K562 (cell line): ENCODE measurements at regions not wholly inside any gene's neighbourhood (a gene's known extent, or its start where the extent isn't known, plus 50 kb on each side); places are given as distances from the start of the nearest gene placed in this dataset.

Source experiments
- ATAC-seq: fragments of 200-7000 bp; cut with Tn5 transposase; 3 replicates; pipeline ENCODE4 v1.9.1; 2020; ENCODE audit warnings: moderate library complexity
- BruUV-seq: library from RNA; stranded (reverse); fragments of 400-500 nt; replicated peaks from 2 replicates; lab custom pipeline; 2021; lab: Mats Ljungman, UMichigan
- CTCF ChIA-PET: fragments of 300-600 bp; formaldehyde crosslinking; extraction: SDS; loops from one replicate; lab custom pipeline; 2021; ENCODE audit warnings: low intra/inter-chr PET ratio; lab: Yijun Ruan, JAX
- POLR2A ChIA-PET: fragments of 300-600, 350-650 bp; sonication (Branson Sonifier 250); formaldehyde crosslinking; extraction: SDS; loops from one replicate; lab custom pipeline; 2021; ENCODE audit warnings: antibody characterized with exemption, inconsistent platforms; lab: Yijun Ruan, JAX
- DNase-seq, 4 experiments: peaks; one replicate each; pipeline versions ENCODE4 v3.0.0 to v3.0.0-alpha.2; 2011 to 2018; ENCODE audit warnings: low spot score in 3 of 4, mixed read lengths in 3 of 4; ENCODE audit errors: extremely low read depth in 1 of 4
- FAIRE-seq: peaks from 2 replicates; lab custom pipeline; 2011; peaks lifted over from hg19 to GRCh38; lab: Jason Lieb, UNC
- H2AFZ ChIP-seq: 2 replicates; pipeline ENCODE4 v1.6.0; 2011; ENCODE audit warnings: low read depth, low read length, control low read depth, inconsistent platforms
- H3K27ac ChIP-seq: fragments of 200-600 bp; 3 replicates; pipeline ENCODE4 v1.8.0; 2011; ENCODE audit warnings: low read depth, mild to moderate bottlenecking, control low read depth, inconsistent platforms, low read length, moderate library complexity, mixed read lengths; ENCODE audit errors: extremely low read depth
- H3K27me3 ChIP-seq, 2 experiments: fragments of 300-600 bp in 1 of 2; 2 replicates in 1 of 2; 3 replicates in 1 of 2; pipeline versions ENCODE4 v1.6.0 to v1.8.0; 2011; ENCODE audit warnings: inconsistent platforms in 2 of 2, low read length in 2 of 2, mild to moderate bottlenecking in 1 of 2, mixed read lengths in 1 of 2, moderate library complexity in 1 of 2; ENCODE audit not compliant: control insufficient read depth in 2 of 2, insufficient read depth in 2 of 2
- H3K36me3 ChIP-seq: fragments of 300-600 bp; 3 replicates; pipeline ENCODE4 v1.8.0; 2011; ENCODE audit warnings: mild to moderate bottlenecking, low read length, inconsistent platforms; ENCODE audit not compliant: control insufficient read depth, insufficient read depth
- H3K4me1 ChIP-seq, 2 experiments: fragments of 200-600 bp in 1 of 2; replicated peaks in 1 of 2; 2 replicates in 1 of 2; 3 replicates in 1 of 2; pipeline versions ENCODE4 v1.5.1 to v1.8.0; 2011; ENCODE audit warnings: inconsistent platforms in 2 of 2, low read length in 2 of 2, mild to moderate bottlenecking in 1 of 2, mixed read lengths in 1 of 2, moderate library complexity in 1 of 2; ENCODE audit not compliant: control insufficient read depth in 2 of 2, insufficient read depth in 2 of 2
- H3K4me2 ChIP-seq: 2 replicates; pipeline ENCODE4 v1.6.1; 2011; ENCODE audit warnings: low read length, control low read depth, inconsistent platforms, mixed read lengths; ENCODE audit not compliant: insufficient read depth
- H3K4me3 ChIP-seq: fragments of 200-600 bp; sonication (generic), shearing (Covaris generic); 2 replicates; pipeline ENCODE4 v1.5.1; 2016; ENCODE audit warnings: control low read depth, inconsistent platforms
- H3K79me2 ChIP-seq: fragments of 200-600 bp; 3 replicates; pipeline ENCODE4 v1.8.0; 2011; ENCODE audit warnings: low read length, inconsistent platforms; ENCODE audit not compliant: control insufficient read depth, insufficient read depth
- H3K9ac ChIP-seq, 2 experiments: 2 replicates each; pipeline versions ENCODE4 v1.6.0 to v1.6.1; 2011; ENCODE audit warnings: low read depth in 2 of 2, low read length in 2 of 2, control low read depth in 1 of 2, inconsistent platforms in 1 of 2, mild to moderate bottlenecking in 1 of 2, mixed read lengths in 1 of 2; ENCODE audit not compliant: insufficient read depth in 1 of 2
- H3K9me1 ChIP-seq: one replicate; pipeline ENCODE4 v1.6.0; 2011; ENCODE audit warnings: inconsistent platforms, mild to moderate bottlenecking, low read length, moderate library complexity; ENCODE audit not compliant: control insufficient read depth, insufficient read depth
- H3K9me3 ChIP-seq: replicated peaks from 2 replicates; pipeline ENCODE4 v1.5.1; 2011; ENCODE audit warnings: low read depth, low read length, inconsistent platforms; ENCODE audit not compliant: control insufficient read depth, insufficient read depth
- H4K20me1 ChIP-seq: replicated peaks from 2 replicates; pipeline ENCODE4 v1.6.1; 2011; ENCODE audit warnings: low read length, inconsistent platforms, mixed read lengths; ENCODE audit not compliant: control insufficient read depth, insufficient read depth
- EGR1 ChIP-seq: fragments of 450-650 bp; conservative IDR thresholded peaks from 2 replicates; pipeline ENCODE4 v1.6.1; 2017; ENCODE audit warnings: mild to moderate bottlenecking
- ESRRA ChIP-seq: fragments of 450-650 bp; IDR thresholded peaks from 2 replicates; pipeline ENCODE4 v1.6.1; 2014; ENCODE audit warnings: low read depth, mild to moderate bottlenecking, moderate library complexity, borderline replicate concordance
- ETV5 ChIP-seq: sonication (generic); formaldehyde crosslinking; IDR thresholded peaks from 2 replicates; pipeline ENCODE4 v1.4.0; 2020; ENCODE audit warnings: low read depth, mild to moderate bottlenecking, missing genetic modification reagents
- HIVEP1 ChIP-seq: fragments of 250-450 bp; sonication (Bioruptor Pico); IDR thresholded peaks from 2 replicates; pipeline ENCODE4 v1.4.0; 2020; ENCODE audit warnings: mild to moderate bottlenecking
- NFIX ChIP-seq: fragments of 250-450 bp; sonication (Bioruptor Pico); IDR thresholded peaks from 2 replicates; pipeline ENCODE4 v1.4.0; 2020; ENCODE audit warnings: low read depth, mild to moderate bottlenecking, moderate library complexity
- PCBP1 ChIP-seq: fragments of 200-400 bp; formaldehyde crosslinking; IDR thresholded peaks from 2 replicates; pipeline ENCODE4 v1.6.1; 2018; ENCODE audit warnings: mild to moderate bottlenecking, low read depth, low read length; ENCODE audit not compliant: poor library complexity, severe bottlenecking
- RBBP5 ChIP-seq: fragments of 200-600 bp; sonication (generic); IDR thresholded peaks from 2 replicates; pipeline ENCODE4 v1.6.1; 2012; ENCODE audit warnings: borderline replicate concordance, mild to moderate bottlenecking, low read length, control low read depth, inconsistent platforms; ENCODE audit not compliant: insufficient read depth, poor library complexity, severe bottlenecking
- RHOXF2B ChIP-seq: fragments of 250-450 bp; sonication (Bioruptor Pico); conservative IDR thresholded peaks from 2 replicates; pipeline ENCODE4 v1.5.1; 2021
- SAFB2 ChIP-seq: fragments of 200-400 bp; formaldehyde crosslinking; IDR thresholded peaks from 2 replicates; pipeline ENCODE4 v1.6.1; 2018; ENCODE audit warnings: borderline replicate concordance, low read length, low read depth, moderate library complexity; ENCODE audit not compliant: severe bottlenecking
- SRF ChIP-seq, 2 experiments: fragments of 250-450, 450-650 bp in 1 of 2; sonication (Bioruptor Pico) in 1 of 2; sonication (generic) in 1 of 2; formaldehyde crosslinking; IDR thresholded peaks; 2 replicates each; pipeline versions ENCODE4 v1.5.0 to v1.5.1; 2020 to 2022; ENCODE audit warnings: mild to moderate bottlenecking in 1 of 2, missing genetic modification reagents in 1 of 2
- ZBED1 ChIP-seq: IDR thresholded peaks from 2 replicates; pipeline ENCODE4 v1.6.1; 2014
- ZC3H4 ChIP-seq: sonication (generic); formaldehyde crosslinking; IDR thresholded peaks from 2 replicates; pipeline ENCODE4 v1.9.0; 2021; ENCODE audit warnings: missing genetic modification reagents, borderline replicate concordance
- ZNF717 ChIP-seq: fragments of 250-450 bp; sonication (Bioruptor Pico); IDR thresholded peaks from 2 replicates; pipeline ENCODE4 v1.5.0; 2021
- ZNF778 ChIP-seq: fragments of 450-650 bp; formaldehyde crosslinking; IDR thresholded peaks from 2 replicates; pipeline ENCODE4 v1.4.0; 2020; ENCODE audit warnings: mild to moderate bottlenecking, moderate library complexity
- WGBS: fragments of 100-300 bp; shearing (Covaris generic); methylation state at CpG from one replicate; pipeline ENCODE4 v1.1.6; 2016; ENCODE audit warnings: low coverage, mixed read lengths; ENCODE audit not compliant: insufficient coverage; ENCODE audit errors: missing lambda C conversion rate; 5-methylcytosine and 5-hydroxymethylcytosine counted together
- in situ Hi-C: fragments of 300-500 bp; cut with MboI; formaldehyde crosslinking; loops from 4 replicates; pipeline ENCODE4 v1.15.0; 2018; ENCODE audit warnings: inconsistent platforms, mixed read lengths
- intact Hi-C: fragments of 100-400 bp; cut with micrococcal nuclease; formaldehyde crosslinking; loops from 2 replicates; pipeline ENCODE4 v1.14.2; 2022
- TF ChIP-seq, protein P1 (sequence below): fragments of 250-450 bp; sonication (Bioruptor Pico); IDR thresholded peaks from 2 replicates; pipeline ENCODE4 v1.9.0; 2021; ENCODE audit warnings: mild to moderate bottlenecking, inconsistent platforms
- TF ChIP-seq, protein P2 (sequence below): fragments of 250-450 bp; sonication (Bioruptor Pico); IDR thresholded peaks from 2 replicates; pipeline ENCODE4 v1.5.0; 2022; ENCODE audit warnings: mild to moderate bottlenecking

DNA sequence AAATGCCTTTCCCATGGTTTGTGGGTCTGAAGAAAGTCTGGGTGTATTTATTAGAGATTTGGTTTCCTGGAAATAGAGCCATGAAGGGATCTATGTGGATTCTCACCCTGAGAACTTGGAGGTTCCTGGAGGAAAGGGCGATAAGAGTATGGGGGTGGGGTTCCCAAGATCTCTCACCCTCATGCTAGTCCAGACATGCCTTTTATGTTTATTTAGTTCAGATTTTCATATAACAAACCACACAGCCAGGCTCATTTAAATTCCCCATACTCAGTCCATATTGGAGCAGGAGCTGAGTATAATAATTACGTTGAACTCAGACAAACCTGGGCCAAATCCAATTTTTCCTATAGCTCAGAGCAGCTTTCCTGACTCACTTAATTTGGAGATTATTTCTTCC lies 566.6 kb downstream of the GOLGA6L6 start:
- ChIA-PET CTCF (no interaction called here), POLR2A (no interaction called here)
- Histone ChIP-seq H3K27me3 (no peaks in the 10 kb centered on the region), H3K4me2 (no peak overlapping the region), H3K79me2 (no peaks in the 10 kb centered on the region), H3K4me3 (no peak overlapping the region), H3K4me1 (no peaks in the 10 kb centered on the region), H3K9me1 (no peaks in the 10 kb centered on the region), H3K27ac (no peak overlapping the region), H3K9ac (no peak overlapping the region), H2AFZ (no peak overlapping the region), H3K36me3 (no peaks in the 10 kb centered on the region), H3K9me3 (no peaks in the 10 kb centered on the region), H4K20me1 (no peaks in the 10 kb centered on the region)
- intact Hi-C loops (no loop called here), in situ Hi-C loops (no loop called here)
- no TSS peak for BruUV-seq
- DNase-seq: no peak
- ATAC-seq: no peak
- TF ChIP-seq ZNF717 (no peak), EGR1 (no peak), SAFB2 (no peak), SRF (CRISPR knock-in tag; IDR thresholded peaks at IDR 0.05) (no peak), PCBP1 (no peak), ZNF778 (CRISPR knock-in tag) (no peak), ESRRA (no peak), HIVEP1 (CRISPR knock-in tag) (no peak), RHOXF2B (CRISPR knock-in tag) (no peak), ZC3H4 (no peak), ETV5 (CRISPR knock-in tag) (no peak), RBBP5 (no peak), NFIX (no peak), ZBED1 (no peak)
- TF ChIP-seq, protein P1, sequence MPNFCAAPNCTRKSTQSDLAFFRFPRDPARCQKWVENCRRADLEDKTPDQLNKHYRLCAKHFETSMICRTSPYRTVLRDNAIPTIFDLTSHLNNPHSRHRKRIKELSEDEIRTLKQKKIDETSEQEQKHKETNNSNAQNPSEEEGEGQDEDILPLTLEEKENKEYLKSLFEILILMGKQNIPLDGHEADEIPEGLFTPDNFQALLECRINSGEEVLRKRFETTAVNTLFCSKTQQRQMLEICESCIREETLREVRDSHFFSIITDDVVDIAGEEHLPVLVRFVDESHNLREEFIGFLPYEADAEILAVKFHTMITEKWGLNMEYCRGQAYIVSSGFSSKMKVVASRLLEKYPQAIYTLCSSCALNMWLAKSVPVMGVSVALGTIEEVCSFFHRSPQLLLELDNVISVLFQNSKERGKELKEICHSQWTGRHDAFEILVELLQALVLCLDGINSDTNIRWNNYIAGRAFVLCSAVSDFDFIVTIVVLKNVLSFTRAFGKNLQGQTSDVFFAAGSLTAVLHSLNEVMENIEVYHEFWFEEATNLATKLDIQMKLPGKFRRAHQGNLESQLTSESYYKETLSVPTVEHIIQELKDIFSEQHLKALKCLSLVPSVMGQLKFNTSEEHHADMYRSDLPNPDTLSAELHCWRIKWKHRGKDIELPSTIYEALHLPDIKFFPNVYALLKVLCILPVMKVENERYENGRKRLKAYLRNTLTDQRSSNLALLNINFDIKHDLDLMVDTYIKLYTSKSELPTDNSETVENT: no peak
- TF ChIP-seq, protein P2, sequence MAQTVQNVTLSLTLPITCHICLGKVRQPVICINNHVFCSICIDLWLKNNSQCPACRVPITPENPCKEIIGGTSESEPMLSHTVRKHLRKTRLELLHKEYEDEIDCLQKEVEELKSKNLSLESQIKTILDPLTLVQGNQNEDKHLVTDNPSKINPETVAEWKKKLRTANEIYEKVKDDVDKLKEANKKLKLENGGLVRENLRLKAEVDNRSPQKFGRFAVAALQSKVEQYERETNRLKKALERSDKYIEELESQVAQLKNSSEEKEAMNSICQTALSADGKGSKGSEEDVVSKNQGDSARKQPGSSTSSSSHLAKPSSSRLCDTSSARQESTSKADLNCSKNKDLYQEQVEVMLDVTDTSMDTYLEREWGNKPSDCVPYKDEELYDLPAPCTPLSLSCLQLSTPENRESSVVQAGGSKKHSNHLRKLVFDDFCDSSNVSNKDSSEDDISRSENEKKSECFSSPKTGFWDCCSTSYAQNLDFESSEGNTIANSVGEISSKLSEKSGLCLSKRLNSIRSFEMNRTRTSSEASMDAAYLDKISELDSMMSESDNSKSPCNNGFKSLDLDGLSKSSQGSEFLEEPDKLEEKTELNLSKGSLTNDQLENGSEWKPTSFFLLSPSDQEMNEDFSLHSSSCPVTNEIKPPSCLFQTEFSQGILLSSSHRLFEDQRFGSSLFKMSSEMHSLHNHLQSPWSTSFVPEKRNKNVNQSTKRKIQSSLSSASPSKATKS (CRISPR knock-in tag): no peak
- FAIRE-seq: no peak
- WGBS: 0% methylated on average over 2 of the region's 2 CpGs
